Cardiac fibroblast (primary cell): ENCODE measurements at regions not wholly inside any gene's neighbourhood (a gene's known extent, or its start where the extent isn't known, plus 50 kb on each side); places are given as distances from the start of the nearest gene placed in this dataset.

Experiments
- DNase-seq, 2 donors: peaks; one replicate each; pipeline versions ENCODE4 v3.0.0 to v3.0.0-alpha.2; 2010; ENCODE audit warnings: low read depth in 2 of 2
- H3K4me3 ChIP-seq, 2 donors: replicated peaks in 1 of 2; 1 replicate in 1 of 2; 2 replicates in 1 of 2; pipeline ENCODE4 v1.5.1; 2011; ENCODE audit warnings: low read depth in 2 of 2, low read length in 2 of 2, mild to moderate bottlenecking in 2 of 2, moderate library complexity in 1 of 2
- CTCF ChIP-seq: IDR thresholded peaks from one replicate; pipeline ENCODE4 v1.5.1; 2011; ENCODE audit warnings: low read depth, mild to moderate bottlenecking, low read length, inconsistent platforms

- no peak for DNase-seq
- H3K4me3 ChIP-seq, result no peak overlapping the region
- no peak for TF ChIP-seq CTCF
Measured at GRCh38 chr12:19042221-19042620, 87.3 kb upstream of the PLEKHA5 start.

- no peak for DNase-seq
- H3K4me3 ChIP-seq, result no peak overlapping the region
- TF ChIP-seq CTCF, result no peak
Measured at GRCh38 chr12:19044430-19044829, 85.1 kb upstream of the PLEKHA5 start.

GRCh38 chr12:19044891-19045290 is 84.6 kb upstream of the PLEKHA5 start:
- DNase-seq, result no peak
- TF ChIP-seq CTCF, result no peak
- H3K4me3 ChIP-seq, result no peak overlapping the region

GRCh38 chr12:19045426-19045825 is 84.1 kb upstream of the PLEKHA5 start:
- H3K4me3 ChIP-seq, result no peak overlapping the region
- no peak for TF ChIP-seq CTCF
- peak in 1 of 2 donors; percentile 55 for DNase-seq

- no peak for DNase-seq
- no peak for TF ChIP-seq CTCF
- H3K4me3 ChIP-seq, result no peak overlapping the region
Measured at GRCh38 chr12:19048943-19049342, 80.6 kb upstream of the PLEKHA5 start.

- DNase-seq, result no peak
- TF ChIP-seq CTCF, result no peak
Measured at GRCh38 chr12:19052689-19053088, 76.8 kb upstream of the PLEKHA5 start.

GRCh38 chr12:19053218-19053617 is 76.3 kb upstream of the PLEKHA5 start:
- no peak for TF ChIP-seq CTCF
- no peak overlapping the region for H3K4me3 ChIP-seq
- no peak for DNase-seq

More at GRCh38 chr12:19052689-19053088, 76.8 kb upstream of the PLEKHA5 start:
- no peak overlapping the region for H3K4me3 ChIP-seq
